H1 (cell line): ENCODE measurements at regions not wholly inside any gene's neighbourhood (a gene's known extent, or its start where the extent isn't known, plus 50 kb on each side); places are given as distances from the start of the nearest gene placed in this dataset.

Source experiments
- CTCF ChIA-PET: fragments of 300-600 bp; sonication (Branson Sonifier 250); formaldehyde crosslinking; loops from one replicate; lab custom pipeline; 2021; ENCODE audit not compliant: partially characterized antibody; lab: Charles Lee
- POLR2A ChIA-PET: fragments of 300-600 bp; sonication (Branson Sonifier 250); formaldehyde crosslinking; loops from one replicate; lab custom pipeline; 2021; ENCODE audit warnings: inconsistent platforms; ENCODE audit not compliant: partially characterized antibody; lab: Charles Lee
- DNase-seq, 2 experiments: peaks; one replicate each; pipeline versions ENCODE4 v3.0.0 to v3.0.0-alpha.2; 2010 to 2022; ENCODE audit warnings: low spot score in 2 of 2, low read depth in 1 of 2, mixed read lengths in 1 of 2
- FAIRE-seq: peaks from 2 replicates; lab custom pipeline; 2011; peaks lifted over from hg19 to GRCh38; lab: Jason Lieb, UNC
- H2AFZ ChIP-seq: 2 replicates; pipeline ENCODE4 v1.8.1; 2012; ENCODE audit warnings: low read length, inconsistent platforms
- H2AK5ac ChIP-seq: 2 replicates; pipeline ENCODE4 v1.6.1; 2013; ENCODE audit warnings: low read depth, low read length
- H2BK120ac ChIP-seq: replicated peaks from 2 replicates; pipeline ENCODE3; 2013; ENCODE audit warnings: low read depth, low read length, inconsistent platforms
- H2BK12ac ChIP-seq: 2 replicates; pipeline ENCODE4 v1.6.1; 2013; ENCODE audit warnings: low read depth, low read length
- H2BK15ac ChIP-seq: 2 replicates; pipeline ENCODE4 v1.6.1; 2013; ENCODE audit warnings: low read length
- H2BK20ac ChIP-seq: 2 replicates; pipeline ENCODE4 v1.6.1; 2013; ENCODE audit warnings: low read length
- H2BK5ac ChIP-seq: 2 replicates; pipeline ENCODE4 v1.6.1; 2013; ENCODE audit warnings: low read depth, low read length
- H3K14ac ChIP-seq: 2 replicates; pipeline ENCODE4 v1.6.1; 2013; ENCODE audit warnings: inconsistent platforms; ENCODE audit not compliant: insufficient read length
- H3K18ac ChIP-seq: 2 replicates; pipeline ENCODE4 v1.6.1; 2013; ENCODE audit warnings: low read length; ENCODE audit errors: extremely low read depth
- H3K23ac ChIP-seq: 2 replicates; pipeline ENCODE4 v1.6.1; 2013; ENCODE audit warnings: inconsistent platforms; ENCODE audit not compliant: insufficient read length
- H3K23me2 ChIP-seq: 2 replicates; pipeline ENCODE4 v1.6.1; 2013; ENCODE audit warnings: low read depth, low read length
- H3K27ac ChIP-seq: 2 replicates; pipeline ENCODE4 v1.6.1; 2011; ENCODE audit warnings: low read depth, low read length, inconsistent platforms
- H3K27me3 ChIP-seq, 4 experiments: replicated peaks in 1 of 4; 1 replicate in 1 of 4; 2 replicates in 3 of 4; pipeline versions ENCODE4 v1.6.1 to v1.8.1; 2011 to 2013; ENCODE audit warnings: low read length in 3 of 4, mild to moderate bottlenecking in 3 of 4, inconsistent platforms in 2 of 4, mixed read lengths in 2 of 4, moderate library complexity in 1 of 4; ENCODE audit not compliant: control insufficient read depth in 3 of 4, insufficient read depth in 3 of 4; ENCODE audit errors: extremely low read depth in 1 of 4
- H3K36me3 ChIP-seq, 4 experiments: 2 replicates each; pipeline versions ENCODE4 v1.6.1 to v1.8.1; 2011 to 2013; ENCODE audit warnings: mild to moderate bottlenecking in 4 of 4, low read length in 3 of 4, moderate library complexity in 2 of 4, control low read depth in 1 of 4, inconsistent platforms in 1 of 4; ENCODE audit not compliant: insufficient read depth in 4 of 4, control insufficient read depth in 2 of 4
- H3K4ac ChIP-seq: replicated peaks from 2 replicates; pipeline ENCODE3; 2013; ENCODE audit warnings: low read length, low read depth, mixed read lengths, inconsistent platforms; ENCODE audit not compliant: insufficient read length
- H3K4me1 ChIP-seq, 4 experiments: replicated peaks in 1 of 4; 1 replicate in 1 of 4; 2 replicates in 3 of 4; pipeline versions ENCODE4 v1.6.1 to v1.8.1; 2011 to 2013; ENCODE audit warnings: low read length in 3 of 4, inconsistent platforms in 2 of 4, mixed read lengths in 1 of 4; ENCODE audit not compliant: insufficient read depth in 4 of 4, control insufficient read depth in 3 of 4
- H3K4me2 ChIP-seq, 2 experiments: 2 replicates each; pipeline versions ENCODE4 v1.6.1 to v1.8.1; 2011 to 2013; ENCODE audit warnings: low read depth in 2 of 2, low read length in 2 of 2, control low read depth in 1 of 2, inconsistent platforms in 1 of 2, mild to moderate bottlenecking in 1 of 2; ENCODE audit not compliant: insufficient read depth in 1 of 2
- H3K4me3 ChIP-seq, 4 experiments: fragments of 200-600, 300-600 bp in 1 of 4; sonication (generic), shearing (Covaris generic), sonication (Bioruptor Twin) in 1 of 4; 2 replicates each; pipeline versions ENCODE4 v1.5.1 to v1.8.1; 2011 to 2016; ENCODE audit warnings: low read length in 4 of 4, low read depth in 3 of 4, control low read depth in 2 of 4, inconsistent platforms in 2 of 4, mild to moderate bottlenecking in 2 of 4, mixed read lengths in 1 of 4, moderate library complexity in 1 of 4; ENCODE audit not compliant: insufficient read depth in 2 of 4; ENCODE audit errors: extremely low read depth in 1 of 4
- H3K56ac ChIP-seq: replicated peaks from 2 replicates; pipeline ENCODE3; 2013; ENCODE audit warnings: low read depth, mild to moderate bottlenecking, mixed read lengths, low read length, inconsistent platforms; ENCODE audit not compliant: insufficient read length
- H3K79me1 ChIP-seq: 2 replicates; pipeline ENCODE4 v1.6.1; 2013; ENCODE audit warnings: low read depth, low read length, control low read depth
- H3K79me2 ChIP-seq, 2 experiments: 2 replicates each; pipeline versions ENCODE4 v1.6.1 to v1.8.1; 2012 to 2013; ENCODE audit warnings: low read length in 2 of 2, mild to moderate bottlenecking in 2 of 2, inconsistent platforms in 1 of 2; ENCODE audit not compliant: insufficient read depth in 2 of 2, control insufficient read depth in 1 of 2
- H3K9ac ChIP-seq, 4 experiments: replicated peaks in 1 of 4; 1 replicate in 1 of 4; 2 replicates in 3 of 4; pipeline versions ENCODE4 v1.6.1 to v1.8.1; 2011 to 2013; ENCODE audit warnings: low read depth in 3 of 4, low read length in 3 of 4, control low read depth in 2 of 4, mild to moderate bottlenecking in 2 of 4, moderate library complexity in 2 of 4, inconsistent platforms in 1 of 4; ENCODE audit errors: extremely low read depth in 1 of 4
- H3K9me3 ChIP-seq, 2 experiments: 2 replicates each; pipeline versions ENCODE4 v1.6.1 to v1.8.1; 2012 to 2013; ENCODE audit warnings: mild to moderate bottlenecking in 2 of 2, moderate library complexity in 2 of 2, control low read depth in 1 of 2, inconsistent platforms in 1 of 2, low read depth in 1 of 2, low read length in 1 of 2, mixed read lengths in 1 of 2; ENCODE audit not compliant: insufficient read depth in 2 of 2
- H4K20me1 ChIP-seq, 2 experiments: replicated peaks in 1 of 2; 2 replicates each; pipeline versions ENCODE3 to v1.8.1; 2011 to 2013; ENCODE audit warnings: inconsistent platforms in 2 of 2, low read length in 2 of 2, mild to moderate bottlenecking in 1 of 2; ENCODE audit not compliant: insufficient read depth in 2 of 2, control insufficient read depth in 1 of 2
- H4K5ac ChIP-seq: 2 replicates; pipeline ENCODE4 v1.6.1; 2013; ENCODE audit warnings: low read length, low read depth, mixed read lengths, inconsistent platforms; ENCODE audit not compliant: insufficient read length
- H4K8ac ChIP-seq: 2 replicates; pipeline ENCODE4 v1.8.0; 2013; ENCODE audit warnings: mild to moderate bottlenecking, moderate library complexity, low read length, inconsistent platforms; ENCODE audit not compliant: insufficient read depth; ENCODE audit errors: extremely low read depth
- H4K91ac ChIP-seq: replicated peaks from 2 replicates; pipeline ENCODE3; 2013; ENCODE audit warnings: low read length, mixed read lengths, inconsistent platforms; ENCODE audit not compliant: insufficient read length
- BACH1 ChIP-seq: IDR thresholded peaks from 2 replicates; pipeline ENCODE4 v1.6.1; 2012; ENCODE audit warnings: low read length, improper control_type of control experiment
- CBX5 ChIP-seq: fragments of 300-800, 300-1000 bp; sonication (generic); IDR thresholded peaks from 2 replicates; pipeline ENCODE4 v1.7.1; 2016; ENCODE audit warnings: antibody characterized with exemption, low read length, low read depth
- CBX8 ChIP-seq: fragments of 300-800, 300-1000 bp; sonication (generic); IDR thresholded peaks from 2 replicates; pipeline ENCODE4 v1.7.1; 2016; ENCODE audit warnings: low read depth, low read length, borderline replicate concordance
- CHD2 ChIP-seq: IDR thresholded peaks from 2 replicates; pipeline ENCODE4 v1.6.1; 2012; ENCODE audit warnings: low read length, improper control_type of control experiment
- CREB1 ChIP-seq: IDR thresholded peaks from 2 replicates; pipeline ENCODE4 v1.6.1; 2012; ENCODE audit warnings: inconsistent platforms
- EP300 ChIP-seq, 2 experiments: IDR thresholded peaks; 1 replicate in 1 of 2; 2 replicates in 1 of 2; pipeline ENCODE4 v1.6.1; 2011 to 2012; ENCODE audit warnings: low read depth in 2 of 2, low read length in 2 of 2, mild to moderate bottlenecking in 2 of 2, borderline replicate concordance in 1 of 2, inconsistent platforms in 1 of 2, moderate library complexity in 1 of 2
- GABPA ChIP-seq: IDR thresholded peaks from 2 replicates; pipeline ENCODE4 v1.6.1; 2011; ENCODE audit warnings: mild to moderate bottlenecking, low read length, moderate library complexity, borderline replicate concordance; ENCODE audit not compliant: insufficient read depth
- GTF2F1 ChIP-seq: IDR thresholded peaks from 2 replicates; pipeline ENCODE4 v1.6.1; 2012; ENCODE audit warnings: low read depth, low read length, improper control_type of control experiment, borderline replicate concordance
- POLR2A ChIP-seq, 2 experiments: IDR thresholded peaks; 1 replicate in 1 of 2; 2 replicates in 1 of 2; pipeline ENCODE4 v1.6.1; 2011; ENCODE audit warnings: low read depth in 2 of 2, low read length in 2 of 2, mild to moderate bottlenecking in 2 of 2; ENCODE audit errors: control extremely low read depth in 1 of 2
- SP2 ChIP-seq: IDR thresholded peaks from 2 replicates; pipeline ENCODE4 v1.6.1; 2012; ENCODE audit warnings: mild to moderate bottlenecking, low read length, inconsistent platforms
- WGBS, 2 experiments: shearing (Covaris generic) in 1 of 2; methylation state at CpG; one replicate each; pipeline versions ENCODE4 v1.1.6 to v1.1.7; 2013 to 2015; ENCODE audit warnings: low lambda C conversion rate in 2 of 2, mixed read lengths in 2 of 2, inconsistent platforms in 1 of 2, low coverage in 1 of 2, missing lambda C conversion rate in 1 of 2; ENCODE audit not compliant: insufficient replicate concordance in 2 of 2, insufficient coverage in 1 of 2, insufficient read length in 1 of 2; ENCODE audit errors: extremely low coverage in 1 of 2, missing lambda C conversion rate in 1 of 2; 5-methylcytosine and 5-hydroxymethylcytosine counted together
- TF ChIP-seq, protein P1 (sequence below), 3 experiments: IDR thresholded peaks; 1 replicate in 2 of 3; 2 replicates in 1 of 3; pipeline versions ENCODE4 v1.5.1 to v1.6.1; 2011; ENCODE audit warnings: low read length in 3 of 3, mild to moderate bottlenecking in 3 of 3, inconsistent platforms in 2 of 3, low read depth in 1 of 3, moderate library complexity in 1 of 3; ENCODE audit not compliant: insufficient read depth in 1 of 3; ENCODE audit errors: control extremely low read depth in 1 of 3

DNA sequence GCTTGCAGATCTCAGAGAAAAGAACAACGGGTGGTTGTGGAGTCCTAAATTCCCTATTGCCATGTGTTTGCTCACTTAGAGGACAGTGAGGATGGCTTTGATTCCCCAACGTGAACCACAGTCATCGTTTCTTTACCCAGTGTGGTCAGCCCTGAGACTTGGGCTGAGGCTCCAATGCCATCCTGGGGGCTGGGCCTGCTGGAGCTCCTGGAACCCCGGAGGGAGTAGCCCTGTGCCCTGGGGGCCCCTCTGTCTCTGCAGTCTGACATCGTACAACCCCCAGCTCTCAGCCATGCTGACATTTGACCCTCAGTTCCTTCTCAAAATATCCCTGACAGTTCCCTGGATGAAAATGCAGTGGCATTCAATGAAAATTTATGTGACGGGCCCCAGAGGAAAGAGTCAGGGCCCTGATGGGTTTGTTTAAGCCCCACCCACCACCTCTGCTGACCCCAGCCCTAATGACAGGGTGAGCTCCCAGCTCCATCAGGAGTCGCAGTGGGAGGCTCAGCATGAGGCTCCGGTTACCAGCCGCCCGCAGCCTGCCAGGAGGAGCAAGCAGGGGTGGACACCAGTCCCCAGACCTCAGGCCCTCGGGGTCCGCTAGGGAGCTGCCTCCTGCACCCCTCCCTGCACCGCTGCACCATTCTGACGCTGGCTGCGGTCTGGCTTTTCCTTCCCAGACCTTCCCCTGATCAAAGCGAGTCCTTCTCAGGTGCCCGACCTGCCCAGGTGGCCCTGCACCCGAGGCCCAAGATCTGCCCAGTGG lies 120.9 kb downstream of the TWIST2 start:
- Histone ChIP-seq H3K4me1 (no peaks in the 10 kb centered on the region; a peak in 1 of 7 replicates), H3K4me3 (no peak overlapping the region), H4K5ac (no peak overlapping the region), H3K27me3 (peaks cover 0 to 14% (median 7%) of the 10 kb centered on the region in 4 experiments; a peak in 4 of 7 replicates), H3K9ac (no peak overlapping the region), H2BK20ac (no peak overlapping the region), H3K79me1 (no peaks in the 10 kb centered on the region), H3K18ac (no peak overlapping the region), H3K56ac (no peak overlapping the region), H3K79me2 (no peaks in the 10 kb centered on the region), H3K36me3 (no peaks in the 10 kb centered on the region), H3K23me2 (no peaks in the 10 kb centered on the region), H3K23ac (no peak overlapping the region), H2BK12ac (no peak overlapping the region), H3K9me3 (no peaks in the 10 kb centered on the region), H2BK5ac (no peak overlapping the region), H2BK15ac (no peak overlapping the region), H4K20me1 (no peaks in the 10 kb centered on the region), H3K14ac (no peak overlapping the region), H4K8ac (no peak overlapping the region), H3K4me2 (no peak overlapping the region), H2BK120ac (no peak overlapping the region), H2AFZ (no peak overlapping the region), H2AK5ac (no peak overlapping the region), H4K91ac (no peak overlapping the region), H3K4ac (no peak overlapping the region), H3K27ac (no peak overlapping the region)
- POLR2A ChIA-PET, result no interaction called here
- CTCF ChIA-PET, result no interaction called here
- no peak for DNase-seq
- TF ChIP-seq POLR2A (IDR thresholded peaks at IDR 0.05; ENCODE audit: control extremely low read depth in 1 of 2, low read depth in 2 of 2, low read length in 2 of 2) (no peak), BACH1 (no peak), EP300 (IDR thresholded peaks at IDR 0.05; ENCODE audit: borderline replicate concordance in 1 of 2, low read depth in 2 of 2, low read length in 2 of 2) (no peak), CREB1 (no peak), CBX5 (no peak), CBX8 (no peak), CHD2 (no peak), SP2 (no peak), GABPA (no peak), GTF2F1 (no peak)
- TF ChIP-seq, protein P1, sequence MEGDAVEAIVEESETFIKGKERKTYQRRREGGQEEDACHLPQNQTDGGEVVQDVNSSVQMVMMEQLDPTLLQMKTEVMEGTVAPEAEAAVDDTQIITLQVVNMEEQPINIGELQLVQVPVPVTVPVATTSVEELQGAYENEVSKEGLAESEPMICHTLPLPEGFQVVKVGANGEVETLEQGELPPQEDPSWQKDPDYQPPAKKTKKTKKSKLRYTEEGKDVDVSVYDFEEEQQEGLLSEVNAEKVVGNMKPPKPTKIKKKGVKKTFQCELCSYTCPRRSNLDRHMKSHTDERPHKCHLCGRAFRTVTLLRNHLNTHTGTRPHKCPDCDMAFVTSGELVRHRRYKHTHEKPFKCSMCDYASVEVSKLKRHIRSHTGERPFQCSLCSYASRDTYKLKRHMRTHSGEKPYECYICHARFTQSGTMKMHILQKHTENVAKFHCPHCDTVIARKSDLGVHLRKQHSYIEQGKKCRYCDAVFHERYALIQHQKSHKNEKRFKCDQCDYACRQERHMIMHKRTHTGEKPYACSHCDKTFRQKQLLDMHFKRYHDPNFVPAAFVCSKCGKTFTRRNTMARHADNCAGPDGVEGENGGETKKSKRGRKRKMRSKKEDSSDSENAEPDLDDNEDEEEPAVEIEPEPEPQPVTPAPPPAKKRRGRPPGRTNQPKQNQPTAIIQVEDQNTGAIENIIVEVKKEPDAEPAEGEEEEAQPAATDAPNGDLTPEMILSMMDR (IDR thresholded peaks at IDR 0.05; ENCODE audit: control extremely low read depth in 1 of 3, insufficient read depth in 1 of 3, low read depth in 1 of 3, low read length in 3 of 3), result no peak
- FAIRE-seq, result no peak
- 78% methylated on average over 14 of the region's 18 CpGs; no CpG with 5 or more reads in 1 of the 2 experiments for WGBS, 2 experiments
